GF-D8 (cell line): ENCODE measurements at regions not wholly inside any gene's neighbourhood (a gene's known extent, or its start where the extent isn't known, plus 50 kb on each side); places are given as distances from the start of the nearest gene placed in this dataset.
"Not testable (repeated sequence)": the region's sequence is repeated elsewhere in the genome, so short reads cannot be mapped to it uniquely, and the experiment has no call there.

Experiments
- DNase-seq: peaks from one replicate; lab custom pipeline; 2025; lab: John Stamatoyannopoulos, UW

GRCh38 chr3:40901298-40901697, 298.0 kb upstream of the CTNNB1 start:
- no peak for DNase-seq

DNA sequence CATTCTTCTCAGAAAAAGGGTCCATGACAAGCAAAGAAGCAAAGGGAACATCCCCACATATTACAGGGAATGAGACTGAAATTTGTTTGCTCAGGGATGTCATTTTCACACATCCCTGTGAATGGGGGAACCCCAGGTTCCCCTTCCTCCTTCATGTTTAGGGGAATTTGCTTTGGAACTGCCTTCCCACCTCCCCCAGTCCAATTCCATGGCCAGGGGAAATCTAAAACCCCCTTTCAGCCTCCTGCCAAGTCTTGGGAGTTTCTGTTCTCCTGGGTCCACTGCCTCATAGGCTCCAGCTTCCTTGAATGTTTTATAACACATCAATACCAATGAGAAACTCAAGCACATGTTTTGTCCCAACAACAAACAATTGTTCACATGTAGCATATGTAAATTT, 297.5 kb upstream of the CTNNB1 start:
- no peak for DNase-seq

DNA sequence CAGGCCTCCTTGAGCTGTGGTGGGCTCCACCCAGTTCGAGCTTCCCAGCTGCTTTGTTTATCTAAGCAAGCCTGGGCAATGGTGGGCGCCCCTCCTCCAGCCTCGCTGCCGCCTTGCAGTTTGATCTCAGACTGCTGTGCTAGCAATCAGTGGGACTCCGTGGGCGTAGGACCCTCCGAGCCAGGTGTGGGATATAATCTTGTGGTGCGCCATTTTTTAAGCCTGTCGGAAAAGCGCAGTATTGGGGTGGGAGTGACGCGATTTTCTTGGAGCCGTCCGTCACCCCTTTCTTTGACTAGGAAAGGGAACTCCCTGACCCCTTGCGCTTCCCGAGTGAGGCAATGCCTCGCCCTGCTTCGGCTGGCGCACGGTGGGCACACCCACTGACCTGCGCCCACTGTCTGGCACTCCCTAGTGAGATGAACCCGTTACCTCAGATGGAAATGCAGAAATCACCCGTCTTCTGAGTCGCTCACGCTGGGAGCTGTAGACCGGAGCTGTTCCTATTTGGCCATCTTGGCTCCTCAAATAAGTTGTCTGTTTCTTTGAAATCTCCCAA, 291.3 kb upstream of the CTNNB1 start:
- not testable (repeated sequence) for DNase-seq

DNA sequence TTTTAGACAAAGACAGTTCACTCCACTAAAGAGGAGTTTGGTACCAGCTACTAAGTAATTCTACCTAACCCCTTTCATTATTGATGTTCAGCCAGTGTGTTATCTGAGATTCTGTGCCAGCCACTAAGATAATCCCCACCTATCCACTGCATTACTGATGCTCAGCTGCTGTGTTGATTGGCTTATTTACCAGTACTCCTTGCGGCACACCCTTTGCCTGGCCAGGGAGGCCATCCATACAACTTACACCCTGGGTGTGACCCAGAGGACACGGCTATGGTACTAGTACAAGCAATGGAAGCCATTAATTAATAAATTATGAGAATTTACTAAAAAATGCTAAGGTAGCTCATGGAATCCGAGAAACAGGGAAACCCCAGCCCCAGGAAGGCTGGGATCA, 290.7 kb upstream of the CTNNB1 start:
- DNase-seq = no peak

DNA sequence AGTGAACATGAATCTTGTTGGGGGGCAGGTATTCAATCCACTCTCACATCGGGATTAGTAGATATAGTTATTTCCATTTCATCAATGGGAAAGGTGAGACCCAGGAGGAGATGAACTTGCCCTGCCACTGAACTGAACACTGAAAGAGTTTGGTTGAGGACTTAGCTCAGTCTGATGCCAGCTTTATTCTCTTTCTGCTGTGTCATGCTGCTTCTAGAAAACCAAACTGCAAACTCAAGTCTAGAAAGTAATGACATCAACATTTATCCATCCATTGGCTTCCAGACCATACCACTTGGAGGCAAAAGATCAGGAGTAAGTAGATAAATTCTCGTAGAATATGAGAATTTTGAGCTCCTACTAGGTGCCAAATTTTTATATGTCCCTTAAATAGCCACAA, 288.0 kb upstream of the CTNNB1 start:
- DNase-seq = no peak

GRCh38 chr3:40911928-40912327, 287.4 kb upstream of the CTNNB1 start:
- DNase-seq = no peak

GRCh38 chr3:40912461-40912860, 286.8 kb upstream of the CTNNB1 start:
- DNase-seq = no peak

- no peak for DNase-seq
These were observed 286.1 kb upstream of the CTNNB1 start for GRCh38 chr3:40913192-40913591.

DNA sequence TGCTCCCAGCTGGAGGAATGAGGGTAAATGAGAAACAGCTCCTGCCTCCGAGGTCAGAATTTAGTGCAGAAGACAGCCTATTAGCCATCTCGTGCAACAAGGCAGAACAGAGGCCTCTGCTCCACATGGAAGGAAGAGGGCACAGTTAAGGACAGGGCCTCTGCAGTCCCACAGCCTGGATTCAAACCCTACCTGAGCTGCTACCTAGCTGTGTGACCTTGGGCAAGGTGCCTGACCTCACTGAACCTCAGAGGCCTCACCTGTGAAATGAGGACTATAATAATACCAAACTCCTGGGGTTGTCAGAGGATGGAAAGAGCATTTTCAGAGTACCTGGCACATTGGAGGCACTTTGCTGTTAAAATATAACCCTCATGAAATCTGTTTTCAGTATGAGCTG, 285.7 kb upstream of the CTNNB1 start:
- no peak for DNase-seq

GRCh38 chr3:40914475-40914874, 284.8 kb upstream of the CTNNB1 start:
- DNase-seq = no peak

DNA sequence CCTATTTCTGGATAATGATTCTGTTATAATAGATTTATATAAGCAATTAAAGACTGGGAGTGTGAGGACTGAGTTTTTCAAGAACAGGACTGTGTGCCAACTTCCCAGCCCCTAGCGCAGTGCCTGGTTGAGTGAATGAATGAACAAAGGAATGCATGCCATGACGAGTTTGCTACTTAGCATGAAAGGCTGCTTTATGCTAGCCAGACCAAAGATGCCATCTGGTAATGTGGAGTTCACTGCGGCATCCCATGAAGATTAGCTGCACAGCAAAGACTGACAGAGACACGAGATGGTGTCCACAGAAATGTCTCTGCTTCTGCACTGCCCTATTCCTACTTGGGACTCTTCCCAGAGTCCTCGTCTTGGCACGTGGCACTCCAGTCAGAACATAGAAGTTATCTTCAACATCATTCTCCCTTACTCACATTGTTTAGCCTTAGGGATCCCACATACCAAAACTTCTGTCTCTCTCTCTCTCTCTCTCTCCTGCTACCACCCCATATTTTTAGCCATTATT, 283.9 kb upstream of the CTNNB1 start:
- no peak for DNase-seq

DNA sequence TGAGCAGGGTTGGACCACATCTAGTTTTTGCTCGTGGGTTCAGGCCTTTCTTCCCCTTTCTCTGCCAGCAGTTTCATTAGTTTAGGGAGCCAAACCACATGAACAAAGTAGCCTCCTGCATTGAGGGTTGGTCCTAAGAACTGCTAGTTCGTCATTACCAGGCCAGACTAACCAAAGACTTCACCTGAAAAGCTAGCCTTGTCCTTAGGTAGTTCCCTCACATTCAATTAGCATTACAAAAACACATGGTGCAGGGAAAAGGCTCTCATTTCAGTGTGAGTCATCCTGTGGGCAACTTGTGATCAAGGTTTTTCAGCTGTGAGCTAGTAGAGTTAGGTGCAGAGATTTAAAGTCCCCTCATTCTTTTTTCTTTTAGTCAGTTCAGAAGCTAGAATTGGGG, 279.3 kb upstream of the CTNNB1 start:
- no peak for DNase-seq

DNA sequence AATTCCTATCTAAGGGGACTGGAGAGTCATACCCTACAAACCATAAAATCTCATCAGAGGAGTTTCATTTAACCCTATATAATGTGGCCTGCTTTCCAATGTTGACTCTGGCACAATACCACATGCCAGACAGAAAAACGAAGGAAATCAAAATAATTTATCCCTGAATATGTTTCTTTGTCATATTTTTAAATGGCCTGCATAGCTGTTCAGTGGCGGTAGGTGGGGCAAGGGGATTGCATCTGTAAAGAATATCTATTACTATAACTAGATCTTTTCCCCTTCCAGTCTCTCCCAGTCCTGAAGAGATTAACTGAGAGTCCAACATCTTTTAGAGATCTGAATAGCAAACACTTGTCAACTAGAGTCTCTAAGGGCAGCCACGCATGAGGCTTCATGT, 278.1 kb upstream of the CTNNB1 start:
- no peak for DNase-seq

- no peak for DNase-seq
These were observed 276.2 kb upstream of the CTNNB1 start for GRCh38 chr3:40923143-40923542.

DNA sequence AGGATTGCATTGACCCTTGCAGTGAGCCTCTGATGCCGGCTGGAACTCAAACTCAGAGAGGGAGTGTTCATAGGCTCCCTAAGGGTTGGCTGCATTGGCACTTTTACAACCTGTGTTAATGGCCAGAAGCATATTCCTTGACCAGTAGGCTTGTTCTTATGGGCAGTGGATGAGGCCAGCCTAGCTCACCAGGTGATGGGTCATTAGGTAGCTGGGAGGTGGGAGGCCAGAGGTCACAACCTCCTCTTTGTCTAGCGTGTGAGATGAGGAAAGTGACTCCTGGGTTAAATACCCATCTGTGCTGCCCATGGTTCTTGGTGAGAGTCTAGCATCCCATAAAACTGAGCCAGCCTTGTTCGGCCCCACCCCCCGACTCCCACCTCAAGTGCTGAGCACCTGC, 275.7 kb upstream of the CTNNB1 start:
- no peak for DNase-seq

DNA sequence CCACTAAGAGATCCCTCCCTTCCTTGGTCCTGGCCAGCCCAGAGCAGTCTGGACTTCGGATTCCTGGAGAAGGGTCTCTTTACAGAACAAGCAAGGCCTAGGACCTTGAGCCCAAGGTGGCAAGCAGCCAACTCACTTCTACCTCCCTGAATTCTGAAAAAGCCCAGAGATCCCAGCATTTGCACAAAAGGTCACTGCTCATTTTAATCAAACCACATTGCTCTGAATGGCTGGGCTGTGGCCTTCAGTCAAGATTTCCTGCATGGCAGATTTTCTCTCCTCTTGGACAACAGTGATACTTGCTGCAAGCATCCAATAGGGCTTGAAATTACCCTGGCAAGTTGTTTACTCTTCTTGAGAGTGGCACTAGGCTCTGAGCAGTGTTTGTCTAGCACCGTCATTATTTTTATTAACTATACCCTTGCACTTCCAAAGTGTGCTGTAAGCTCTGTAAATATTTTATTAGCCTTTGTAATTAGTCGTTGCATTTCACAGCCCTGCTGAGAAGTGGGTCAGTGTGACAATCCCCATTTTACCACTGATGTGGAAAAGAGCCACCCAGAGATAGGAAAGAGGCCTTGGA, 274.7 kb upstream of the CTNNB1 start:
- DNase-seq = no peak

DNA sequence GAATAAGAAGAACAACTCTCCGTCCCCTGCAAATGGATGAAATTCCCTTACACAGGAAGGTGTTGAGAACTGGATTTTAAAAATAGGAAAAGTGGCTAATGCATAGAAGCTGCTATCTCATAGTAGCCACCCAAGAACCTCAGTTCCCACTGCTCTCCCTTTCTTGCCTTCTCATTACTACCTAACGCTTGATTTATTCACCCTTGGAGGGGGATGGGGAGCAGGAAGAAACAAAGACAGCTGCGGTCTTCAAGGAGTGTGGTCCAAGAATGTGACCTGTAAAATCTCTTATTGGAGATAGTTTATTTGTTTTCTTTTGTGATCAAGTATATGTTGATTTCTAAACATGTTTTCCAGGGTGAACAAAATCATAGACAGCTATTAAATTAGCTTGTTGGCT, 274.1 kb upstream of the CTNNB1 start:
- no peak for DNase-seq

- no peak for DNase-seq
These were observed 269.2 kb upstream of the CTNNB1 start for GRCh38 chr3:40930131-40930538.

- no peak for DNase-seq
These were observed 268.5 kb upstream of the CTNNB1 start for GRCh38 chr3:40930756-40931155.

GRCh38 chr3:40938591-40938990, 260.7 kb upstream of the CTNNB1 start:
- DNase-seq = no peak

DNA sequence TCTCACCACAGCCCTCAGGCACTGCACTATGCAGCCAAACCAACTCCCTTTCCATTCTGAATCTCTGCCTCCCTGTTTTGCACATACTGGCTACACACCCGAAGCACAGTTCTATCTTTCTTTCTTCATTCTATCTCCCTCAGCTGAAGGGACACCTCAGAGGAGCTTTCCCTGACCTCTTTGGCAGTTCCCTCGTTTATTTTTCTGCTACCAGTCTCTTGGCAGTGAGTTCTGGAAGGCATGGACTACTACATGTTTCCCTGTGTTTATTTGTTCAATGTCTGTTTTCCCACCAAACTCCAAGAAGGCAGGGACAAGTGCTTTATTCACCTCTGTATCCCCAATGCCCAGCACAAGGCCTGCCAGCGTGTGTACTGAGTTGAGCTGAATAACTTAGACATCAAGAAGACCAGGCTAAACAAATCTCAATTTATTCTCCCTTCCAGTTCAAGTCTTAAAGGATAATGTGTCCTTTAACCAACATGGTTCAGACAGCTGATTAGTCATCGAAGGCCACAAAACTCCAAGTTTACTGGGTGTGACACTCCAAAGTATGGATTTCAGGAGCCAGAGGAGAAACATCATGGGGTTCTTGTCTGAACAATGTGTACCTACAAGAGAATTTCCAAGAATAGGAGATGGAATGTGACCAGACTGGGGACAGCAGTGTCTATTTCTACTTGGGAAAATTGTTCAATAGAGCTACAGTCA, 260.1 kb upstream of the CTNNB1 start:
- DNase-seq = no peak

- no peak for DNase-seq
These were observed 259.6 kb upstream of the CTNNB1 start for GRCh38 chr3:40939741-40940130.

- no peak for DNase-seq
These were observed 258.7 kb upstream of the CTNNB1 start for GRCh38 chr3:40940651-40941050.

GRCh38 chr3:40947022-40947421, 252.3 kb upstream of the CTNNB1 start:
- DNase-seq = not testable (repeated sequence)
